Epithelial cell of proximal tubule (primary cell): ENCODE measurements at regions not wholly inside any gene's neighbourhood (a gene's known extent, or its start where the extent isn't known, plus 50 kb on each side); places are given as distances from the start of the nearest gene placed in this dataset.

Source experiments
- DNase-seq: peaks from one replicate; pipeline ENCODE4 v3.0.0-alpha.2; 2011; ENCODE audit warnings: low read depth
- H3K4me3 ChIP-seq: 2 replicates; pipeline ENCODE4 v1.5.1; 2011; ENCODE audit warnings: low read depth, mild to moderate bottlenecking, low read length
- CTCF ChIP-seq: conservative IDR thresholded peaks from 2 replicates; pipeline ENCODE4 v1.5.1; 2012; ENCODE audit warnings: low read depth, mild to moderate bottlenecking, low read length

GRCh38 chr2:63692002-63692606 lies 103.3 kb downstream of the MDH1 start:
- no peak overlapping the region for H3K4me3 ChIP-seq
- DNase-seq, result no peak
- peak; percentile 58 for TF ChIP-seq CTCF

DNA sequence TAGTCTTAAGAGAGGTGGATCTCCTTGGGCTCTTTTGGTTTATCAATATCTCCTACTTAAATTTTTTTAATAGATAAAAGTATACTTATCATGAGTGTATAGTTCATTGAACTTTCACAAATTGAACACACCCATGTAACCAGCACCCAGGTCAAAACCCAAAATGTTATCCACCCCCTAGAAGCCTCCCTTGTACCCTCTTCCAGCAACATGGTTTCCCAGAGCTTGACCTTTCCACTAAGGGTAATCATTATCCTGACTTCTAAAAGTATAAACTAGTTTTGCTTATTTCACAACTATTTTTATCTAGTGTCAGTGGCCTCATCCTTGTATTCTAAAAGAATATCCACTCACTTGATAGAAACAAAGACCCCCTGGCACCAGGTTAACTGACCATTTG lies 106.8 kb downstream of the MDH1 start:
- DNase-seq, result no peak
- TF ChIP-seq CTCF, result no peak

DNA sequence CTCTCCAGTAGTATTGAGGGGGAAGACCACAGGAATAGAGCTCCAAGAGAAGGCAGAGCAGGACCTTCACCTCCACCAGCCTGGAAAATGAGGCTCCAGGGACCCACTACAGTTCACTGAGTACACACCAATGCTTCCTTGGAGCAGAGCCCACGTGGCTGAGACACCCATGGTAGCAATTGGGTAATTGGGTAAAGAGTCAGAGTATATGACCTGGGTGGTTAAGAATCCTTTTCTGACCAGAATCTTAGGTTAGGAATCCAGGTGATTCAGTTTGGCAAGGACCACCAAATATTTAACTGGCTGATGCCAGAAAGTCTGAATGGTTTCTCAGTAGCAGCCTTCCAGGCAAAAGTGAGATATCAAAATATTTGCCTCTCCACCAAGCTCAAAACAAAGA lies 107.7 kb downstream of the MDH1 start:
- no peak for TF ChIP-seq CTCF
- no peak overlapping the region for H3K4me3 ChIP-seq
- no peak for DNase-seq

More for the DNA sequence above, 106.8 kb downstream of the MDH1 start:
- no peak overlapping the region for H3K4me3 ChIP-seq

GRCh38 chr2:63697160-63697559 lies 108.4 kb downstream of the MDH1 start:
- no peak overlapping the region for H3K4me3 ChIP-seq
- DNase-seq, result no peak
- no peak for TF ChIP-seq CTCF

DNA sequence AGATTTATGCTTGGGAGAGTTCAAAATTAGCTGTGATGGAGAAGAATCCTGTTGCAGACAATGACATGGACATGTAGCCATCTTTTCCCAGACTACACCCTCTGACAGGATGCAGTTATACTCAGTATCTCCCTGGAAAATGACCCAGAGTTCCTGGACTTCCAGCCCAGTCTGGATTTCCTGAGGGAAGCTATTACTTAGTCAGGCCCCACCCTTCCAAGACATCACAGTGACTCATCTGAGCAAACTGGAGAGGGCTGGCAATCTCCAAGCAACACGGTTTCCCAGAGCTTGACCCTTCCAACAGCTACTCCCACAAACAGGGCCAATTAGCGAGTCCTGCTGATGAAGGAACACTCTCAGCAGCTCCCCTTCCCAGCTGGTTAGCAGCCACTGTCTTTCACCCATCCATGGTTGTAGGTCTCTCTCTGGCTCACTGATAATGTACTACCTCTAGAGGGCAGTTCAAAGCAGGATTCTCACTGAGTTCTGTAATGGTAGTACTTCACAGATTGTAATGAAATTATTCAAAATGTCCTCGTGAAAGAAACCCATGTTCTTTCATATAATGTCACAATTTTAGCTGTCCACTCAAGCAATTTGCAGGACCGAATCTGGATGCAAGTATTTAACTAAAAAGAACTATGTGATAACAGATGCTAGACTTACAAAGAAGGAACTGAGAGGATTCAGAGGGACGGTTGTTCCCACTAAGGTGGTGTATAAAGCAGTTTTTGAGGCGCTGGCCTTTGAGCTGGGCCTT lies 110.2 kb downstream of the MDH1 start:
- DNase-seq, result peak; percentile 89
- H3K4me3 ChIP-seq, result no peak overlapping the region
- peak; percentile 73 for TF ChIP-seq CTCF

DNA sequence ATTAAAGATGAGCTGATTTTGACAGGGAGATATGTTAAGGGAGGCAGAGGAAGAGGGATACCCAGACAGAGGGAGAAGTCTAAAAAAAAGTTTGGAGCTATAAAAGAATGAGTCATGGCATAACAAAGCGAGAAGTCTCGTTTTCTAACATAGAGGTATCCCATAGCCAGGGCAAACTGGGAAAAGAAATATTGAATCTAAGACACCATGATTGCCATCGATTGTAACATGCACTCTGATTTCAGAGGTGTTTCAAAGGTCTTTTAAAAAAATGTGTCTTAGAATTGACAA lies 110.7 kb downstream of the MDH1 start:
- DNase-seq, result no peak
- TF ChIP-seq CTCF, result no peak
- no peak overlapping the region for H3K4me3 ChIP-seq

GRCh38 chr2:63700271-63700670 lies 111.5 kb downstream of the MDH1 start:
- TF ChIP-seq CTCF, result no peak
- H3K4me3 ChIP-seq, result no peak overlapping the region
- DNase-seq, result no peak
